Sciatic nerve (tissue), 2 donors: ENCODE measurements at regions not wholly inside any gene's neighbourhood (a gene's known extent, or its start where the extent isn't known, plus 50 kb on each side); places are given as distances from the start of the nearest gene placed in this dataset.

Experiments used
- ATAC-seq: fragments of 200-7000 bp; cut with Tn5 transposase; one replicate; pipeline ENCODE4 v1.9.1; 2020; ENCODE audit warnings: mild to moderate bottlenecking, moderate library complexity
- DNase-seq: peaks from one replicate; pipeline ENCODE4 v3.0.0-alpha.2; 2020; ENCODE audit warnings: low spot score
- intact Hi-C: fragments of 100-400 bp; cut with DNase I; formaldehyde crosslinking; loops from one replicate; pipeline ENCODE4 v1.14.2; 2022
- donor health status: DM: no; HTN: no; CAD: no.
- donor health status: DM: no; HTN: no; CAD: no.

DNA sequence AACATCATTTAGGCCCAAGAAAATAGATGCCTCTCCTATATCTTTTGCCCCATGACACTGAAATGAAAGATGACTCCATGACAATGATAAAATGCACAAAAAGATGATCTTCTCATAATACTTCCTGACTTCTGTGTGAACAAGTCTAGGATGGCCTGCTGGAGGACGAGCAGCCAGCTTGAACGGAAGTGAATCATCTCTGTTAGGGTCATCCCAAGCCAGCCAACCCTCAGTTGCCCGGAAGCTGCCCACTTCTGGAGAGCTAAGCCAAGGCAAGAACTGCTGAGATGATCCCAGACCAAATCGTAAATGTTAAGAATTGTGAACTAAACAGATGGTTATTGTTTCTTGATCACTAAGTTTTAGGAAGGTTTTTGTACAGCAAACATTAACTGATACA, 249.7 kb upstream of the HS3ST5 start:
- DNase-seq (no peak), ATAC-seq (no peak)
- intact Hi-C loops: no loop called here

DNA sequence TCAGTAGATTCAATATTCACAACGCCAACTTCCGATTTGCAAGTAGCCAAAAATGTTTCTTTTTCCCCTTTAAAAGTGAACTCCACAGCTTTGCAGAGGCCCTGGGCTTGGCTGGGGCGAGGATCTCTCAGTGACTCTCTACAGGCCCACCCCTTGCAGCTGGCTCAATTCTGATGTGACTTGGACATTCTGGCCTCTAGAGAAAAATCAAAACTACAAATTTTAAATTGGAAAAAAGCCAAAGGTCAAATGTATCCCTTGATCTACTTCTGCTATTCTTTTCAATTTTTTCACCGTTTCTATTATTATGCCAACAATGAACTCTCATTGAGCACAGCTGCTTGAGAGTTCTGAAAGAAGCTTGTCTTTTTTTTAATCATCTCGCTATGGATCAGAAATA, 245.9 kb upstream of the HS3ST5 start:
- no peak for ATAC-seq
- no peak for DNase-seq
- intact Hi-C loops: no loop called here

DNA sequence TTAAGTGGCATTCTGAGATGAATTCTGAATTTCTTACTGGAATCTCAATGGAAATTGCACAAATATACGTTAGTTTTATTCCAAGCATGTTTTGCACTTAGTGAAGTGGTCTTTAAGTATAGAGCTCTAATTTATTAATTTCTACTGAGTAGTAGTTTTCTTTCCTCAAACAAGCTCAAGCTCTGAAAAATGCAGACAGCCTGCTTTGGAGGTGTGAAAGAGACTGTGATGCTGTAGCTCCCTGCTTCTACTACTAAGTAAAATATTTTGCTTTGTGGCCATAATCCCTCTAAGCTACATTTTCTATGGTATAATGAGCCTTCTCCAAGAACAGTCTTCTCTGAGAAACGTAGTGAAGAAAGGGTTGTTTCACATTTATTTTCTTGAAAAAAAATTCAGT, 243.5 kb upstream of the HS3ST5 start:
- intact Hi-C loops: no loop called here
- ATAC-seq: no peak
- no peak for DNase-seq

DNA sequence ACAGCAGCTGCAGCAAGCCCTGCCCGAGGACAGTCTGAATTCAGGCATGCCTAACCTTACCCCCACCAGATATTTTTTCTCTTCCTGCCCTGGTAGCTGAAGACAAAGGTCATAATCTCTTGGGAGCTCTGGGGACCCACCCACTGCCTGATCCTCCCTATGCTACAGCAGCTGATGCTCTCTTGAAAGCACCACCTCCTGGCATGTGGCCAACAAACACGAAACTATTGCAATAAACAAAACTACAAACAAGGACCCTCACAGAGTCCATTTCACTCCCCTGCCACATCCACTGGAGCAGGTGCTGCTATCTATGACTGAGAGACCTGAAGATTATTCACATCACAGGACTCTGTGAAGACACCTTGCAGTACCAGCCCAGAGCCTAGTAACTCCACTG, 238.5 kb upstream of the HS3ST5 start:
- ATAC-seq (no peak), DNase-seq (no peak)
- intact Hi-C loops: no loop called here

DNA sequence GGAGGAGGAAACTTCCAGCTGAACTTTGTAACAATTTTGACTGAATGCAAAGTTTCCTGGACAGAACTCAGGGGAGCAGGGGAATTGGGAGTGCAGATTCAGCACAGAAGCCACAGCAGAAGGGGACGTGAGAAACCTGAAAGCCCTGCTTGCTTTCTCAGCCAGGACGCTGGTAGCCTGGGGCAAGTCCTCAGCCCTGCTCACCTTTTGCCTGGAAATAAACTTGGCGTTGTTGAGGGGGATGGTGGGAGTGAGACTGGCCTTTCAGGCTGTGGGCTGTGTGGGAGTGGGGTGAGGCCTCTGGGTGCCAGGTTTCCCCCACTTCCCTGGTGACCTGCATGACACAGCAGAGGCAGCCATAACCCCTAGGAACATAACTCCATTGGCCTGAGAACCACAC, 238.1 kb upstream of the HS3ST5 start:
- ATAC-seq (no peak), DNase-seq (no peak)
- intact Hi-C loops: no loop called here

DNA sequence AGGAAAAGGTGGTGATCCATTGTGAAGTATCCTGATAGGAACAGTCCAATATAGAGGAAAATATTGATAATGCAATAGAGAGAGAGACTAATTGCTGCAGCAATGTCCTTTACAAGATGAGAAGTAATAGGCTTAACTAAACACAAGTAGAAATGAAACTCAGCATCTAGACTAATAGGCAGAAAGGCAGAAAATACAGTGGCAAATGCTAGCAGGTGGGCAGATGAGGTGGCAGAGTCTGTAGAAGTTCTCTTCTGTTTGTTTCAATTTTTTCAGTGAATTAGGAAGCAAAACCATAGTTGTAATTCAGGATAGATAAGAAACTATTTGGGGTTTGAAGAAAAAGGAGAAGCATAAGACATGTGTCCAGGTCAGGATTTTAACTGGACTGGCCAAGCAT, 236.7 kb upstream of the HS3ST5 start:
- no peak for ATAC-seq
- no peak for DNase-seq
- intact Hi-C loops: no loop called here

DNA sequence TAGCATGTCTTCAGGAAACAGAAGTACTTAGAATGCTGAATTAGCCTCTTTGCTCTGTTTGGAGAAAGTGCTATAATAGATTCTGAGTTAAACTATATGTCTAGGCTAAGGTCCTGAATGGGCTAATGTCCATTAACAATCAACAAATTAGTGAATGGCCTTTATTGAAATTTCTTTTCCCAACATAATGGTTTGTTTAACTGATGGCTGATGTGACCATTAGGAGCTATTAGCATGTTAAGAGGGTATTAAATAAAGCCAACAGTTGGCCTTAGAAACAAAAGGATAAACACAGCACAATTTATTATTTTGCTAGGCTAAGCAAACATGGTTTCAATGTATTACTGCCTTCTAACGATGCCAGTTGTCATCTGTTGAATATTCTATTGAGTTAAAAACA, 234.3 kb upstream of the HS3ST5 start:
- intact Hi-C loops: no loop called here
- ATAC-seq: no peak

DNA sequence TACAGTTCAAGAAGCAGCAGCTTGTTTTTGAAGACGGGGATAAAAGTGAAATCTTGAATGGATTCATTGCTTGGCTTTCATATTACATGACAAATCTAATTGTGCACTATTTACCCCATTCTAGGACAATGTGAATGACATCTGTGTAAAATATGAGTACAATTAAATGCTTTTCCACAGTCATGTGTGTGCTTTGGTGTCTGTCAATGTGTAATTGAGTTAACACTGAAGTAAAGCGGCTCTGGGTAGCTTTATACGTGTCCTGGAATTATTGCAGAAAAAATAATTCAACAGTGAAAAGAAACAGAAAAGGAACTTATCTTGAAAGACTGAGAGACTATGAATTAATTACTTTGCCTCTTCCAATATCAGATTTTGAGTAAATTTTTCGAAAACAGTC, 233.5 kb upstream of the HS3ST5 start:
- ATAC-seq (no peak), DNase-seq (no peak)
- intact Hi-C loops: no loop called here

More for the DNA sequence above, 234.3 kb upstream of the HS3ST5 start:
- no peak for DNase-seq

- ATAC-seq (no peak), DNase-seq (no peak)
- intact Hi-C loops: no loop called here
Observed at GRCh38 chr6:114569669-114570068, 226.8 kb upstream of the HS3ST5 start.

GRCh38 chr6:114564302-114564933, 221.6 kb upstream of the HS3ST5 start:
- no peak for DNase-seq
- no peak for ATAC-seq
- intact Hi-C loops: no loop called here

DNA sequence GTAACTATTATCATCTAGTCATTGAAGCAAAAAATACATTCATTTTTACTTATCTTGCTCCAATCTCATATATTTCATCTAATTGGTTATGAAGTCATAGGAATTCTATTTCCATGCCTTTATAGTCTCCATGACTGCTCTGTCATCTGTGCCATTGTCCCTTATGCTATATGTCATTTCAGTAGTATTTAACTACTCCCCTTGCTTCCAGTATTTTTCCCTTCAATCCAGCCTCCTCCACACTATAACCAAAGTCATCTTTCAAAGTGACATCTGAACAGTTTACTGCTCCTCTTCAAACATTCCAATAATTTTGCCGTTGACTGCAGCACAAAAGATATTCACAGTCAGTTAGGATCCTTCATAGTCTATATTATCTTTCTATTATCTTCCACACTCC, 216.6 kb upstream of the HS3ST5 start:
- no peak for ATAC-seq
- intact Hi-C loops: no loop called here
- no peak for DNase-seq

DNA sequence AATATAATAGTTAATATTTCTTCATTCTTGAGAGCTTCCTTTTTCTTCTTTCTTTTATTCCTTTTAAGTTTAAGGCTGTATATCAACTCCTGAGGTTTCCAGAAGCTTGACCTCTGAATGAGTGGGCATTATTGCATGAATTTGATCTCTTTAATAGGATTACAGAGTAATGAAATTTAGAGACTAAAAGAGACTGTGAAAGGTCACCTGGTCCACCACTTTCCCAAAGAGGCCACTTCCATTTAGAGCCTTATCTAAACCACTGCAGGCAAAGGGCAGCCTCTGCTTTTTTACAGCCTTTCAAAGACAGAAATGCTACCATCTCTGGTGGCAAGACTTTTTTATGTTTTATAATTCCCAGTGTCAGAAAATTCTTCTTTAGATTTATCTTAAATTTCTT, 215.3 kb upstream of the HS3ST5 start:
- DNase-seq: no peak
- intact Hi-C loops: no loop called here
- no peak for ATAC-seq

GRCh38 chr6:114556846-114557488, 214.1 kb upstream of the HS3ST5 start:
- intact Hi-C loops: no loop called here
- DNase-seq: no peak
- no peak for ATAC-seq

GRCh38 chr6:114550316-114550715, 207.5 kb upstream of the HS3ST5 start:
- no peak for ATAC-seq

GRCh38 chr6:114543696-114544095, 200.9 kb upstream of the HS3ST5 start:
- intact Hi-C loops: no loop called here
- no peak for ATAC-seq
- DNase-seq: no peak

More at GRCh38 chr6:114550316-114550715, 207.5 kb upstream of the HS3ST5 start:
- DNase-seq: no peak
- intact Hi-C loops: no loop called here

GRCh38 chr6:114541794-114542193, 199.0 kb upstream of the HS3ST5 start:
- ATAC-seq: no peak
- intact Hi-C loops: no loop called here
- DNase-seq: no peak

DNA sequence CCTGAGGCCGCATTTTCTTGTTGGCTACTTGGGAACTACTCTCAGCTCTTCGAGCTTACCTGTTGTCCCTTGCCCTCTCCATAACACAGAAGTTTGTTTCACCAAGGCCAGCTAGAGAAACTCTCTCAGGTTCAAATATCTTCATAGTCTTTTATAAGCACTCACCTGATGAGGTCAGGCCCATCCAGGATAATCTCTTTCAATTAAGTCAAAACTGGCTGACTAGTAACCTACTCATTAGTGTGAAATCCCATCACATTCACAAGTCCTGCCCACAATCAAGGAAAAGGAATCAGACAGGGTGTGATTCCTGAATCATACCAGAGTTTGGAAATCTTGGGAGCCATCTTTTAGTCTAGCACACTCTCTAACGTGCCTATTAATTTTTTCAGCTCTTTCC, 195.2 kb upstream of the HS3ST5 start:
- intact Hi-C loops: no loop called here
- no peak for ATAC-seq
- no peak for DNase-seq

DNA sequence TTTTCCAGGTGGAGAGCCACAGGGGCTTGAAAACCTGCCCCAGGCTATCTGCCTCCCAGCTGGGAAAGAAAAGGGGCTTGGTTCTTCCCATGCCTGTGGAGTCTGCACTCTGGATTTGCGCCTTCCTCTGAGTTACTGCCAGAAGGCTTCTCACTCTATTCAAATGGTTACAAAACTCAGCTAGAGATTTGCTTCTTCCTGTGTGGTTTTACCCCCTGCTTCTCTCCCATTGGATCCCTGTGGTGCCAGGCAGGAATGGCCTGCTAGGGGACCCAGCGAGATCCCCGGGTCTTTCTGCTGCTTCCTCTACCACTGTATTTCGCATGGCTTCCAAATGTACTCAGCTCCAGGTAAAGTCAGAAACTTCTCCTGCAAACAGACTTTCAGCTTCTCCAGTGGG, 192.0 kb upstream of the HS3ST5 start:
- intact Hi-C loops: no loop called here
- ATAC-seq: no peak
- DNase-seq: no peak

DNA sequence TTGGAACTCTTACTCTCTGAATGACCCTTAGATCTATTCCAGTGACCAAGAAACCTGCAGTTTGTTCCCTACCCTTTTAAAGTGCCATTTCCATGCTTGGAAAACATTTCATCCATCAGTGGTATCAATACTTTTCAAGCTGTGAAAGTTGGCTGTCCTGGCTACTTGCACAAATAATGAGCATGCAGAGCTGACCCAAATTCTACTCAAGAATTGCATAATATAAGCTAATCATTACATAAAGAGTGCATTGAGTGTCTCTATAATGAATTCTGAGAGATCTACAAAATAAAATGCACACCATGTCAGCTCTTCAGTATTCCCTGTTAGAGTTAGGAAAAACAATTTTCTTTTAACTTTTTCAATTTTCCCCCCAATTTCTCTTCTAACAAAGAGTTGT, 181.3 kb upstream of the HS3ST5 start:
- intact Hi-C loops: no loop called here
- ATAC-seq: no peak
- no peak for DNase-seq

GRCh38 chr6:114523508-114523907, 180.7 kb upstream of the HS3ST5 start:
- intact Hi-C loops: no loop called here
- DNase-seq (no peak), ATAC-seq (no peak)

GRCh38 chr6:114521926-114522325, 179.1 kb upstream of the HS3ST5 start:
- ATAC-seq (no peak), DNase-seq (no peak)
- intact Hi-C loops: no loop called here
